Adrenal gland (tissue), 5 donors: ENCODE measurements at regions not wholly inside any gene's neighbourhood (a gene's known extent, or its start where the extent isn't known, plus 50 kb on each side); places are given as distances from the start of the nearest gene placed in this dataset.

Experiments used
- CTCF ChIP-seq, 6 experiments: fragments of 450-650 bp in 4 of 6; fragments of 200-600 bp in 2 of 6; sonication (generic) in 1 of 6; IDR thresholded peaks; 1 replicate in 5 of 6; 2 replicates in 1 of 6; pipeline versions ENCODE4 v1.5.1 to v1.8.0; 2016 to 2021; ENCODE audit warnings: antibody characterized with exemption in 6 of 6, mild to moderate bottlenecking in 2 of 6, moderate library complexity in 1 of 6
- POLR2A ChIP-seq, 2 donors: fragments of 450-650 bp; IDR thresholded peaks; one replicate each; pipeline ENCODE4 v1.6.1; 2017; ENCODE audit warnings: antibody characterized with exemption in 2 of 2, mild to moderate bottlenecking in 2 of 2, moderate library complexity in 1 of 2
- donor health status: DM: no; HTN: no; CAD: no.

DNA sequence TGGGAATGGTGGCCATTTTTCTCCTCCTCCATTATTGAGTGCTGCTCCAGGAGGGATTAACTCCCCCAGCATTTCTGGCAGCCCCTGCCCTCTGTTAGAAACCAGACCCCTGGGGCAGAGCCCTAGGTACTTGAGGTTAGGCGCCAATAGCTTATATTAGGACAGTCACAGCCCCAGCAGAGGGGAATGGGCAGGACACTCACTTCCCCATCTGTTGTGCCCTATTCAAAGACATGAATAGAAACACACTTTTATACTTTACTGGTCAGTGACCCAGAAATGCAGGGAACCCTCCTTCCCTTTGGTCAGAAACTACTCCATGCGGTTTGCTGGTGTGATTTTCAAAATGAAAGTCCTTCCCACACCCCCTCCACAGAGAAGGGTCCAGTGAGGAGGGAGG, 267.7 kb downstream of the PTBP2 start:
- TF ChIP-seq POLR2A (IDR thresholded peaks at IDR 0.05) (no peak), CTCF (IDR thresholded peaks at IDR 0.05) (no peak)
